Effector CD4-positive, alpha-beta T cell (primary cell): ENCODE measurements at regions not wholly inside any gene's neighbourhood (a gene's known extent, or its start where the extent isn't known, plus 50 kb on each side); places are given as distances from the start of the nearest gene placed in this dataset.

Experiments
- DNase-seq: peaks from one replicate; pipeline ENCODE4 v3.0.0-alpha.2; 2020

- DNase-seq = no peak
Observed at GRCh38 chr2:221034973-221035372, 537.1 kb downstream of the EPHA4 start.

GRCh38 chr2:221042926-221043325, 529.2 kb downstream of the EPHA4 start:
- no peak for DNase-seq

- no peak for DNase-seq
Observed at GRCh38 chr2:221044781-221045180, 527.3 kb downstream of the EPHA4 start.

- DNase-seq = no peak
Observed at GRCh38 chr2:221050020-221050795, 521.9 kb downstream of the EPHA4 start.

- no peak for DNase-seq
Observed at GRCh38 chr2:221051162-221051561, 520.9 kb downstream of the EPHA4 start.

GRCh38 chr2:221060376-221060775, 511.7 kb downstream of the EPHA4 start:
- no peak for DNase-seq

- DNase-seq = no peak
Observed at GRCh38 chr2:221063568-221063967, 508.5 kb downstream of the EPHA4 start.

GRCh38 chr2:221064058-221064854, 507.8 kb downstream of the EPHA4 start:
- no peak for DNase-seq

GRCh38 chr2:221064880-221065279, 507.2 kb downstream of the EPHA4 start:
- DNase-seq = no peak

GRCh38 chr2:221068123-221068522, 504.0 kb downstream of the EPHA4 start:
- no peak for DNase-seq

- no peak for DNase-seq
Observed at GRCh38 chr2:221070106-221070505, 502.0 kb downstream of the EPHA4 start.

GRCh38 chr2:221073326-221074049, 498.6 kb downstream of the EPHA4 start:
- no peak for DNase-seq

GRCh38 chr2:221074238-221074637, 497.9 kb downstream of the EPHA4 start:
- no peak for DNase-seq

- DNase-seq = no peak
Observed at GRCh38 chr2:221075203-221075602, 496.9 kb downstream of the EPHA4 start.

GRCh38 chr2:221077251-221077650, 494.9 kb downstream of the EPHA4 start:
- no peak for DNase-seq

GRCh38 chr2:221077799-221078198, 494.3 kb downstream of the EPHA4 start:
- no peak for DNase-seq

- DNase-seq = no peak
Observed at GRCh38 chr2:221085341-221085900, 486.7 kb downstream of the EPHA4 start.

GRCh38 chr2:221085936-221086335, 486.2 kb downstream of the EPHA4 start:
- DNase-seq = no peak

- DNase-seq = no peak
Observed at GRCh38 chr2:221087779-221088178, 484.3 kb downstream of the EPHA4 start.

GRCh38 chr2:221088506-221088905, 483.6 kb downstream of the EPHA4 start:
- DNase-seq = no peak

- DNase-seq = no peak
Observed at GRCh38 chr2:221095356-221095755, 476.7 kb downstream of the EPHA4 start.

- no peak for DNase-seq
Observed at GRCh38 chr2:221096706-221097567, 475.2 kb downstream of the EPHA4 start.
